A549 (cell line): ENCODE measurements at regions not wholly inside any gene's neighbourhood (a gene's known extent, or its start where the extent isn't known, plus 50 kb on each side); places are given as distances from the start of the nearest gene placed in this dataset.

ENCODE experiments used
- ATAC-seq, 2 experiments: fragments of 200-7000 bp in 1 of 2; fragments of >200 bp in 1 of 2; cut with Nextera tagmentation in 1 of 2; cut with Tn5 transposase in 1 of 2; 3 replicates each; pipeline versions ENCODE4 v1.8.0 to v1.9.1; 2018 to 2020; ENCODE audit warnings: mild to moderate bottlenecking in 1 of 2, moderate library complexity in 1 of 2
- CTCF ChIA-PET: fragments of 300-600 bp; sonication (Branson Sonifier 250); formaldehyde crosslinking; extraction: SDS; loops from one replicate; lab custom pipeline; 2021; ENCODE audit warnings: antibody characterized with exemption, inconsistent platforms; lab: Yijun Ruan, JAX
- POLR2A ChIA-PET: fragments of 350-600 bp; formaldehyde crosslinking; extraction: SDS; loops from one replicate; lab custom pipeline; 2021; ENCODE audit warnings: antibody characterized with exemption, inconsistent platforms; lab: Yijun Ruan, JAX
- DNase-seq, 2 experiments: peaks; one replicate each; pipeline versions ENCODE4 v3.0.0 to v3.0.0-alpha.2; 2011 to 2016; ENCODE audit warnings: low read depth in 1 of 2, low spot score in 1 of 2
- FAIRE-seq: peaks from 2 replicates; lab custom pipeline; 2011; peaks lifted over from hg19 to GRCh38; lab: Jason Lieb, UNC
- H3K27ac ChIP-seq, 2 experiments: fragments of >200 bp; sonication (Bioruptor Twin); formaldehyde crosslinking; 3 replicates each; pipeline ENCODE4 v1.5.1; 2016 to 2017
- H3K4me1 ChIP-seq: fragments of >200 bp; sonication (Bioruptor Twin); formaldehyde crosslinking; 3 replicates; pipeline ENCODE4 v1.6.1; 2016
- H3K4me2 ChIP-seq: fragments of >200 bp; sonication (Bioruptor Twin); formaldehyde crosslinking; 3 replicates; pipeline ENCODE4 v1.6.1; 2016
- H3K4me3 ChIP-seq: fragments of >200 bp; sonication (Bioruptor Twin); formaldehyde crosslinking; 3 replicates; pipeline ENCODE4 v1.5.1; 2016
- H3K9me3 ChIP-seq: fragments of >200 bp; sonication (Bioruptor Twin); formaldehyde crosslinking; 3 replicates; pipeline ENCODE4 v1.6.1; 2016
- ATOH8 ChIP-seq: fragments of 250-450 bp; sonication (Bioruptor Pico); IDR thresholded peaks from 2 replicates; pipeline ENCODE4 v1.5.0; 2020; ENCODE audit warnings: low read depth, mild to moderate bottlenecking, moderate library complexity
- CBX2 ChIP-seq: fragments of 200-600 bp; sonication (generic); IDR thresholded peaks from 2 replicates; pipeline ENCODE4 v1.6.1; 2016; ENCODE audit warnings: low read depth, mild to moderate bottlenecking, borderline replicate concordance
- CHD4 ChIP-seq: fragments of 200-600 bp; sonication (generic); IDR thresholded peaks from 2 replicates; pipeline ENCODE4 v1.6.1; 2016; ENCODE audit warnings: antibody characterized with exemption, mild to moderate bottlenecking, borderline replicate concordance
- CTCF ChIP-seq: fragments of >200 bp; sonication (Bioruptor Twin); formaldehyde crosslinking; IDR thresholded peaks from 3 replicates; pipeline ENCODE4 v1.5.1; 2016
- EP300 ChIP-seq, 2 experiments: fragments of >200 bp; sonication (Bioruptor Twin); formaldehyde crosslinking; IDR thresholded peaks; 2 replicates in 1 of 2; 3 replicates in 1 of 2; pipeline ENCODE4 v1.6.1; 2016 to 2017
- HDAC2 ChIP-seq: fragments of 200-600 bp; sonication (generic); IDR thresholded peaks from 2 replicates; pipeline ENCODE4 v1.6.1; 2016
- HEYL ChIP-seq: fragments of 250-450 bp; sonication (Bioruptor Pico); IDR thresholded peaks from 2 replicates; pipeline ENCODE4 v1.8.0; 2021; ENCODE audit warnings: mild to moderate bottlenecking, moderate library complexity
- HMGXB4 ChIP-seq: fragments of 250-450 bp; sonication (Bioruptor Pico); IDR thresholded peaks from 2 replicates; pipeline ENCODE4 v1.5.0; 2021; ENCODE audit warnings: mild to moderate bottlenecking, moderate library complexity, borderline replicate concordance
- HOXB13 ChIP-seq: fragments of 250-450 bp; sonication (Bioruptor Pico); IDR thresholded peaks from 2 replicates; pipeline ENCODE4 v1.5.0; 2020; ENCODE audit warnings: low read depth, mild to moderate bottlenecking, moderate library complexity
- JUNB ChIP-seq: fragments of >200 bp; sonication (Bioruptor Twin); formaldehyde crosslinking; IDR thresholded peaks from 2 replicates; pipeline ENCODE4 v1.6.1; 2016
- KDM5A ChIP-seq: fragments of 200-600 bp; sonication (generic); IDR thresholded peaks from 2 replicates; pipeline ENCODE4 v1.6.1; 2016; ENCODE audit warnings: antibody characterized with exemption, mild to moderate bottlenecking
- MAZ ChIP-seq: fragments of 150-350 bp; IDR thresholded peaks from 2 replicates; pipeline ENCODE4 v1.6.1; 2014; ENCODE audit warnings: antibody characterized with exemption, low read depth, low read length, borderline replicate concordance
- NPAS2 ChIP-seq: fragments of 250-450 bp; sonication (Bioruptor Pico); IDR thresholded peaks from 2 replicates; pipeline ENCODE4 v1.8.0; 2022; ENCODE audit warnings: mild to moderate bottlenecking, moderate library complexity, borderline replicate concordance
- REST ChIP-seq: fragments of 200-600 bp; sonication (generic); IDR thresholded peaks from 2 replicates; pipeline ENCODE4 v1.6.1; 2016; ENCODE audit warnings: antibody characterized with exemption, mild to moderate bottlenecking, moderate library complexity
- SMC3 ChIP-seq: fragments of >200 bp; sonication (Bioruptor Twin); formaldehyde crosslinking; IDR thresholded peaks from 3 replicates; pipeline ENCODE4 v1.6.1; 2018; ENCODE audit warnings: inconsistent platforms
- ZNF302 ChIP-seq: fragments of 250-450 bp; sonication (Bioruptor Pico); IDR thresholded peaks from 2 replicates; pipeline ENCODE4 v1.9.0; 2021; ENCODE audit warnings: inconsistent platforms, mild to moderate bottlenecking, moderate library complexity
- ZSCAN20 ChIP-seq: fragments of 250-450 bp; sonication (Bioruptor Pico); IDR thresholded peaks from 2 replicates; pipeline ENCODE4 v1.8.0; 2022; ENCODE audit warnings: mild to moderate bottlenecking, moderate library complexity
- WGBS: methylation state at CpG from one replicate; pipeline ENCODE4 v1.1.6; 2017; ENCODE audit errors: missing lambda C conversion rate; 5-methylcytosine and 5-hydroxymethylcytosine counted together

GRCh38 chr18:39450958-39451357 is 1885.4 kb upstream of the CELF4 start (continued):
- no peak for TF ChIP-seq JUNB
- TF ChIP-seq HEYL (CRISPR knock-in tag), result no peak

GRCh38 chr18:39449566-39449965 is 1884.0 kb upstream of the CELF4 start:
- POLR2A ChIA-PET, result no interaction called here

More at GRCh38 chr18:39449566-39449965, 1884.0 kb upstream of the CELF4 start:
- H3K4me3 ChIP-seq, result no peak overlapping the region
- H3K4me2 ChIP-seq, result no peak overlapping the region
- DNase-seq (no peak), ATAC-seq (no peak), FAIRE-seq (no peak)
- H3K27ac ChIP-seq, result no peak overlapping the region
- CTCF ChIA-PET, result no interaction called here
- WGBS, result 76% methylated on average over 3 of the region's 3 CpGs
- no peaks in the 10 kb centered on the region for H3K4me1 ChIP-seq
- no peaks in the 10 kb centered on the region for H3K9me3 ChIP-seq
- TF ChIP-seq ZSCAN20 (CRISPR knock-in tag) (no peak), KDM5A (no peak), MAZ (no peak), NPAS2 (CRISPR knock-in tag) (no peak), SMC3 (no peak), CBX2 (no peak), ATOH8 (CRISPR knock-in tag) (no peak), HMGXB4 (CRISPR knock-in tag) (no peak), ZNF302 (CRISPR knock-in tag) (no peak), EP300 (IDR thresholded peaks at IDR 0.05) (no peak), CHD4 (no peak), REST (no peak), HDAC2 (no peak), HEYL (CRISPR knock-in tag) (no peak), CTCF (no peak), HOXB13 (CRISPR knock-in tag) (no peak)
